GM12878 (cell line): ENCODE measurements at regions not wholly inside any gene's neighbourhood (a gene's known extent, or its start where the extent isn't known, plus 50 kb on each side); places are given as distances from the start of the nearest gene placed in this dataset.

ENCODE experiments used
- BCLAF1 ChIP-seq: fragments of 450-650 bp; IDR thresholded peaks from 2 replicates; pipeline ENCODE4 v1.6.1; 2017; ENCODE audit warnings: antibody characterized with exemption, mild to moderate bottlenecking, moderate library complexity
- HDAC6 ChIP-seq: fragments of 200-600 bp; sonication (generic); IDR thresholded peaks from one replicate; pipeline ENCODE4 v1.8.0; 2017; ENCODE audit warnings: antibody characterized with exemption; ENCODE audit not compliant: unreplicated experiment
- KAT2A ChIP-seq: conservative IDR thresholded peaks from 2 replicates; pipeline ENCODE4 v1.6.1; 2011; ENCODE audit warnings: low read depth, low read length; ENCODE audit not compliant: control insufficient read depth
- NRF1 ChIP-seq: conservative IDR thresholded peaks from 2 replicates; pipeline ENCODE4 v1.6.1; 2011; ENCODE audit warnings: mild to moderate bottlenecking, low read depth, low read length, improper control_type of control experiment
- PKNOX1 ChIP-seq: fragments of 450-650 bp; IDR thresholded peaks from 2 replicates; pipeline ENCODE4 v1.6.1; 2016; ENCODE audit warnings: mild to moderate bottlenecking
- TAF1 ChIP-seq: IDR thresholded peaks from 2 replicates; pipeline ENCODE4 v1.6.1; 2011; ENCODE audit warnings: mild to moderate bottlenecking, low read depth, low read length, borderline replicate concordance

GRCh38 chr16:50888486-50889261 lies 146.8 kb downstream of the CYLD start (continued):
- TF ChIP-seq BCLAF1, result no peak
- no peak for TF ChIP-seq PKNOX1
- TF ChIP-seq TAF1, result no peak
- TF ChIP-seq KAT2A, result no peak
- no peak for TF ChIP-seq NRF1
- TF ChIP-seq HDAC6, result no peak
